ENCODE measurements at regions not wholly inside any gene's neighbourhood (a gene's known extent, or its start where the extent isn't known, plus 50 kb on each side); places are given as distances from the start of the nearest gene placed in this dataset.
"Not testable (repeated sequence)": the region's sequence is repeated elsewhere in the genome, so short reads cannot be mapped to it uniquely, and the experiment has no call there.

DNA sequence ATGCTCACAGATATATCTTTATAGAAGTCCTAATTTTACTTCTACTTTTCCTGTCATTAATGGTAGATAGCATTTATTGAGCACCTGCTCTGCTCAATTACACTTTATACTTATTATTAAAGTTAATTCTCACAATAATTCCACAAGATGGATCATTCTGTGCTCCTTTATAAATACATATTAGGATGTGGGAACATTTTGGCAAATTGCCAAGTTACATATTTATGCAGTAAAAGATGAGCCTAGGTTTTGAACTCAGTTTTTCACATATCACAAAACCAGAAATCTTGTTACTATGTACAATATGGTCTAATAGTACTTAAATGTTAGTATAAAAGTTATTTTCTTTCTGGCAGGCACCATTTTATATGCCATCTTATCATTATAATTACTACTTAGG, 895.0 kb upstream of the B3GALT2 start:
- DNase-seq (ENCODE audit: low read depth): no peak
- in situ Hi-C loops (cut with HindIII; ENCODE audit: low pct_unique_long_range_greater_than_20kb, low sequenced_read_pairs): no loop called here

DNA sequence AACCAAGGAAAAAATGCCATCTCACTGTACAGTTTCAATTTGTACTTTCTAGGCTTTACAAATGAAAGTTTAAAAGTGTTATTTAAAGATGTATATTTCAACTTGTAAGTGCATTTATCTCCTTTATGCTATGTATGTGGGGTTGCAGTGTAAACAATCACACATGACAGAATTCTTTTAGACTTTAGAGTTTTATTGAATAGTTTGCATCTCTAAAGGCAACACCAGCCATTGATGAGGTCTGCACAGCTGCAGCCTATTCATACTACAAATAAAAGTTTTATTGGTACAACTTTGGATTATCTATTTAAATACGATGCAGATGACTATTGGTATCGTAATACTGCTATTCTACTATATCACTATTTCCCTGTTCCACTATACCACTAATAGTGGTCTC, 894.4 kb upstream of the B3GALT2 start:
- in situ Hi-C loops (cut with HindIII; ENCODE audit: low pct_unique_long_range_greater_than_20kb, low sequenced_read_pairs): no loop called here
- no peak for DNase-seq (ENCODE audit: low read depth)

DNA sequence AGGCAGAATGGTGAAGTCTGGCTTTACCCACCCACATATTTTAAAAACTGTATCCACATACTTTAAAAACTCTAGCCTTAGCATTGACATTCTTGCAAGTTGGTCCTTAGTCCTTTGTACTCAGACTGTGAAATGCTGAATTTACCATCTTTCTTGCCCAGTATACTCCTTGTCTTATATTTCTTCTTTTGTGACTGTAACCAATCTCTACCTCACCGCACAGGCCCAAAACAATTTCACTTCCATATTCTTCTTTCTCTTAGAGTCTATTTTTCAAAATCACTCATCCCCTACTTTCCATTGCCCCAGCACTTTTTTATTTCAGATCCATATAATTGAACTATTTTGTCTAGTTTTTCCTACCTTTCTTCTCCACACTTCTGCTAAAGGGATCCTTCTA, 892.4 kb upstream of the B3GALT2 start:
- no peak for DNase-seq (ENCODE audit: low read depth)
- in situ Hi-C loops (cut with HindIII; ENCODE audit: low pct_unique_long_range_greater_than_20kb, low sequenced_read_pairs): no loop called here

DNA sequence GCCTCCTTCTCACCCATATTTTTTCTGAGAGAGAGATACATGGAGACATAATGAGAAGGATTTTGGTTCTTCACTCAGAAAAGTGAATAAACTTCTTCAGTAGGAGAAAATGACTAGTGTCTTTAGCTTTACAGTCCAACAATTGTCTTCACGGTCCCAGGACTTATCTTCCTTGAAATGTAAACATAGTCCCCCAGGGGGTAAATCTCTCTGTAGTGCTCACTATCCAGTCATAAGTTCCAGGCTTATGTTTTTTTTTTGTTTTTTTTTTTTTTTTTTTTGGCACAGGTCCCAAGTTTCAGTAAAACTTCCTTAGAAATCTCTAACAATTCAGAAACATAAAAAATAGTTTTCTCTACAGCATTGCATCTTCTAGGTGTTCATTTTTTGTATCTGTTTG, 890.2 kb upstream of the B3GALT2 start:
- in situ Hi-C loops (cut with HindIII; ENCODE audit: low pct_unique_long_range_greater_than_20kb, low sequenced_read_pairs): no loop called here
- no peak for DNase-seq (ENCODE audit: low read depth)

DNA sequence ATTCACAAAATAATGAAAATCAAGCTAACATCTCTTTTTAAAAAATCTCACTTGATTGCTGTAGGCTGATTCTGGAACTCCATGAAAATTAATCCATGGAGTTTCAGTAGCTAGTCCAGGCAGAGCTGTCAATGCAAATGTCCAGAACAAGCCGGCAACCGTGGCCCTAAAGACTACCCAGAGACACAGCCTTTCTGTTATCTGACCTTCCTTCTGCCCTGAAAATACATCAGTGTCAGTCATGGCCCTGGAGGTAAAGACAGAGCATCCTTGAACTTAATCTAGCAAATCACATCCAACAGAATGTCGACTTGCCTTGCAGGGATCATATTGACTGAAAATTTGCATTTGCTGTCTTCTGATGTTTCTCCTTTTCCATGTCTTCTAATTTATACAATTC, 887.4 kb upstream of the B3GALT2 start:
- no peak for DNase-seq (ENCODE audit: low read depth)
- in situ Hi-C loops (cut with HindIII; ENCODE audit: low pct_unique_long_range_greater_than_20kb, low sequenced_read_pairs): no loop called here

DNA sequence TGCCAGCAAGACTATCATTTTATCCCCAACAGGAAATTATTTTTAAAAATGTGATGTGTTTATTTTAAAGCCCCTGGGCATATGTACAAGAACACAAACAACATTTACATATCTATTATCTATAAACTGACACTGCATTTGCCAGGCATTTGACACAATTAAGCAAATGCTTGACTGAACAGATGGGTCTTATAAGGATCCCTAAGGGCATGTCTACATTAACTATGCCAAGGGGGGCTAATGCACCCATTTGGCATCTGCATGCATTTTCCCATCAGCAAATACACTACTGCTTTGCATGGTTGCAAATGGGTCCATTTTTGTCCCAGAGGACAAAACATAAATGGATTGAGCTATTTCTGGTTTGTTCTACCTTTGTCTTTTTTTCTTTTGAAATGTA, 884.8 kb upstream of the B3GALT2 start:
- in situ Hi-C loops (cut with HindIII; ENCODE audit: low pct_unique_long_range_greater_than_20kb, low sequenced_read_pairs): no loop called here
- no peak for DNase-seq (ENCODE audit: low read depth)

DNA sequence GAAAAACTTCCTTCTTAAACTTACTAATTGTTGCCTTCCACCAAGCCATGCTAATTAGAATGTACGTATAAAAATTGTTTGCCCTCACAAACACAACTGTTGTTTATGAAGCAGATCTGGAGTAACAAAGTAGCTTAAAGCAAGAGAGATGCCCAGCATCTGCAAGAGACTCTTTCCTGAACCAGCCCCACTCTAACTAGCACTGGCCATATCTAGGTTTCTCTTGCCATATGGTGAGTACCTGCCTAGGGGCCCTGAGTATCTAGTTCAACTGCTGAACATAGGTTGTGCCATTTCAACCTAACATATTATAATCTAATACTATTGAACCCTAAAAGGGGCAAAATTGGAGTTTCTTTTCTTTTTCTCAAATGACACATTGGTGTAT, 883.4 kb upstream of the B3GALT2 start:
- DNase-seq (ENCODE audit: low read depth): no peak
- in situ Hi-C loops (cut with HindIII; ENCODE audit: low pct_unique_long_range_greater_than_20kb, low sequenced_read_pairs): no loop called here

DNA sequence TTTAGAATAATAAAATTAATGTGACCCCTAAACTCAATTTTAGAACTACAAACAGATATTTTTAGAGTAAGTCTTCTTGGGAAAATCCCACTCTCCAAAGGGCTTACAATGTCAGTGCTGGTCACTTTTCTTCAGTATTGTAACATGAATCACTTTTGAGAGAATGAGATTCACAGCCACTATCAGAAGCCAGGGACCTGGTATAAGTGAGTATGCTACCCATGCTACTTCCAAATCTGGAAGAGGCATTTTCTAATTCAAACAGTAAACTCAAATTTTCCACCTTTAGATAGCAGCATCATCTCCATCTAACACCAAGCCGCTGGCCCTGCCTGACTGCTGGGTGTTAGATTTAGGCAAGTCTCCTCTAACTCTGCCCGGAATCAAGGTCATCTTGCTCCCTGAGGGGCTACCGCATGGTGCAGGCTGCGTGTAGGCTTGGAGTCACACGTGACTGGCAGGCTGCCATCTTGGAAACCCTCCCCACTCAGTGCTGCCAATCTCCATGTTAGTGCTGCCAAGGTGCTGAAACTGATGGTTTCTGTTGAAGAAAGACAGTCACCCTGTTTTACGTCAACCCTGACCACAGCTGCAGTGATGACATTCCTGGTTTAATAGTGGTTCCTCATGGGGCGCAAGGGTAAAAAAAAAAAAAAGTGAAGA, 882.9 kb upstream of the B3GALT2 start:
- no peak for DNase-seq (ENCODE audit: low read depth)

DNA sequence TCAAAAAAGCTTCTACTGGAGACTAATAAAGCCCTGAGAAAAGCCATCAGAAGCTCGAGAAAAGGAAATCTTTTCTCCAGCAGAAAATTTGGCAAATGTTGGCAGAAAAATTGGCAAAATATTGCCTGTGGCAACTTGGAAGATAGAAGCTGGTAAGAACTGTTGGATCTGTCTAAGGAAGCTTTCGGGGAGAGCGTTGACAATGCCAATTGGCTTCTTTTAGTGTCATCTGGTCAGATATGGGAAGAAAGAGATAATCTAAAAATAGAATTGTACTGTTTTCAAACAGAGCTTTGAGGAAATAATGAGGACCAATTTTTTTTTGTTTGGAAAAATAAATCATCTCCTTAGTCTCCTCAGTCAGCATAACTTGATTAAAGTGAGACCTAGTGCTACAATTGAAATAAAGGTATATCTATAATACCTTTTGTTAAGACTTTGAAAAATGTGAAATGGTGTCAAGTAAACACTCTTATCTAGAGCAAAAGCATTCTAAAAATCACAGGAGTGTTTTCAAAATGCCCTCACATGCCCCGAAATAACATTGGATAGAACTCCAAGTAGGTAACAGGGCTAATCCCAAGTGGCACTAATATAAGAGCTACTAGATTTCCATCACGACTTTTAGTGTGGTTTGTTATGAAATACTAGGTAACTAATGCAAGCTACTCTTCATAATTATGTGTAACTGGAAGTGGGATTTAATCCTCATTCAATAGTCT, 882.2 kb upstream of the B3GALT2 start:
- in situ Hi-C loops (cut with HindIII; ENCODE audit: low pct_unique_long_range_greater_than_20kb, low sequenced_read_pairs): no loop called here
- no peak for DNase-seq (ENCODE audit: low read depth)

More for the DNA sequence above, 882.9 kb upstream of the B3GALT2 start:
- in situ Hi-C loops (cut with HindIII; ENCODE audit: low pct_unique_long_range_greater_than_20kb, low sequenced_read_pairs): no loop called here

DNA sequence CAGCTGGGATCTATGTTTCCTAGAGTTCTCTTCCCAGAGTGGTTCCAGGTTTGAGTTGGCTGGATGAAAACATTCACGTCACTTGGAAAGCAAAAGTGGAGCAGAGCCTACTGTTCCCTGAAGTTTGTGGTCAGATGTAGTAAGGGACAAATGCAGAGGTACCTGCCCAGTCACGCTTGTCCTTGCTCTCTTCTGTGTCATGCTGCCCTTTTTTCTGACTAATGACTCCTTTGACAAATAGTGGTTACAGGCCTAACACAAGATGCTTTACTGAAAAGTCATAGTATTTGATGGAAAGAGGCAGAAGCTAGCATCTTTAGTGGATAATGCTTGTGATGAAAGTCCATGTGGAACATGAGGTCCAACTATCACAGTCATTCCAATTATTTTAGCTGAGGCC, 881.4 kb upstream of the B3GALT2 start:
- in situ Hi-C loops (cut with HindIII; ENCODE audit: low pct_unique_long_range_greater_than_20kb, low sequenced_read_pairs): no loop called here
- DNase-seq (ENCODE audit: low read depth): no peak

DNA sequence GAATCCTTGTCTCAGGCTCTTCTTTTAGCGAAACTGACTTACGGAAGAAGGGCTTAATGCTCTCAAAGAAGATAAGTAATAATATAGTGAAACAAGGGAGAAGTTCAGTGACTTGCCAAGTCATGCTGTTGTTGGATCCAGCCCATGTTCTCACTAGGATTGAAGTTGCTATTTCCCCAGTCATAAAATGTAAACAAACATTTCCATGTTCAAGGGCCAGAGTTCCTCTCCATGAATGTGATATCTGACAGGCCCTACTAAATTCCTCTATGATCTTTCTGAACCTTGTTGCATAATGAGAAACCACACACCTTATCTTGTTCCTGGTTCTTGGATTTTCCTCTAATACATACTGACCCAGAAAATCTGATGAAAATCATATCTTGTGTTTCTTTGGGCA, 876.5 kb upstream of the B3GALT2 start:
- no peak for DNase-seq (ENCODE audit: low read depth)
- in situ Hi-C loops (cut with HindIII; ENCODE audit: low pct_unique_long_range_greater_than_20kb, low sequenced_read_pairs): no loop called here

DNA sequence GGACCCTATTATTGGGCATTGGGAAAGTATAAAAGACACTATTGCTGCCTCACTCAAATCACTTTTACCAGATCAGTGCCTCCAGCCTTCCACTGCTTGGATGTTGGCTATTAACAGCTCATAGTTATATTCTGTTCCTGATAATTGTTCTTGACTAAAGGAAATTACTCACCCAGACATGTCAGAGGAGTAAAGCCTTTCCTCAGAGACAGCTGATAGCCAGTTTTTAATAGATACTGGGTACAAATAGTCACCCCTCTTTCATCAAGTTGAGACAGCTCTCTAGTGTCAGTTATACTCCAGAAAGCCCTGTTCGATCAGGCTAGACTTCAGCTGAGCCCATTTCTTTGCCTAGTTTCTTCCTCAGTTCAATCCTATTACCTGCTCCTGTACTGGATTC, 876.1 kb upstream of the B3GALT2 start:
- DNase-seq (ENCODE audit: low read depth): no peak

DNA sequence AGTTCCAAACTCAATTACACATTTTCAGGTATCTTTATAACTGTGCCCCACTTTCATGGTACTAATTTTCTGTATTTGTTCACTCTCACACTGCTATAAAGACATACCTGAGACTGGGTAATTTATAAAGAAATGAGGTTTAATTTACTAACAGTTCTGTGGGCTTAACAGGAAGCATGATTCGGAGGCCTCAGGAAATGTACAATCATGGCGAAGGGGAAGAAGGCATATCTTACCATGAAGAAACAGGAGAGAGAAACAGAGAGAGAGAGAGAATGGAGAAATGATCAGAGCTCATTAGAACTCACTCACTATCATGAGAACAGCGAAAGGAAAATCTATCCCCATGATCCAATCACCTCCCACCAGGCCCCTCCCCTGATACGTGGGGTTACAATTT, 874.1 kb upstream of the B3GALT2 start:
- no peak for DNase-seq (ENCODE audit: low read depth)
- in situ Hi-C loops (cut with HindIII; ENCODE audit: low pct_unique_long_range_greater_than_20kb, low sequenced_read_pairs): no loop called here

More for the DNA sequence above, 876.1 kb upstream of the B3GALT2 start:
- in situ Hi-C loops (cut with HindIII; ENCODE audit: low pct_unique_long_range_greater_than_20kb, low sequenced_read_pairs): no loop called here

DNA sequence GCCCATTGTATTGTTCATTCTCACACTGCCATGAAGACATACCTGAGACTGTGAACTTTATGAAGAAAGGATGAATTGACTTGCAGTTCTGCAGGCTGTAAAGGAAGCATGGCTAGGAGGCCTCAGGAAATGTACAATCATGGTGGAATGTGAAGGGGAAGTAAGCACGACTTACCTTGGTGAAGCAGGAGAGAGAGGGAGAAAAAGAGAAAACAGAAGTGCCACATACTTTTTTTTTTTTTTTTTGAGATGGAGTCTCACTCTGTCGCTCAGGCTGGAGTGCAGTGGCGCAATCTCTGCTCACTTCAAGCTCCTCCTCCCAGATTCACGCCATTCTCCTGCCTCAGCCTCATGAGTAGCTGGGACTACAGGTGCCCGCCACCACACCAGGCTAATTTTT, 871.9 kb upstream of the B3GALT2 start:
- in situ Hi-C loops (cut with HindIII; ENCODE audit: low pct_unique_long_range_greater_than_20kb, low sequenced_read_pairs); DNase-seq (ENCODE audit: low read depth): not testable (repeated sequence)

DNA sequence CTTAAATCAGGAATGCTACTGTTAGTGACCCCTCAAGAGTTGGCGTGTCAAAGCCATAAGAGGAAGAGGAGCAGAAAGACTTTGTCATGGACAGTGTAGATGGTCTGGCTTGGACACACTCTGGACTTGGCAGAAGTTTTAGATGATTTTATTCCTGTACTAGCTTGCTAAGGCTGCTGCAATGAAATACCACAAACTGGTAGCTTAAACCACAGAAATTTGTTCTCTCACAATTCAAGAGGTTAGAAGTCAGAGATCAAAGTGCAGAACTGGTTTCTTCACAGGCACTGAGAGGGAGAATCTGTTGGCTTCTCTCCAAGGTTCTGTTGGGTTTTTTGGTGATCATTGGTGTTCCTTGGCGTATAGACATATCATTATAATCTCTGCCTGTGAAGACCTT, 869.8 kb upstream of the B3GALT2 start:
- in situ Hi-C loops (cut with HindIII; ENCODE audit: low pct_unique_long_range_greater_than_20kb, low sequenced_read_pairs): no loop called here
- DNase-seq (ENCODE audit: low read depth): no peak

DNA sequence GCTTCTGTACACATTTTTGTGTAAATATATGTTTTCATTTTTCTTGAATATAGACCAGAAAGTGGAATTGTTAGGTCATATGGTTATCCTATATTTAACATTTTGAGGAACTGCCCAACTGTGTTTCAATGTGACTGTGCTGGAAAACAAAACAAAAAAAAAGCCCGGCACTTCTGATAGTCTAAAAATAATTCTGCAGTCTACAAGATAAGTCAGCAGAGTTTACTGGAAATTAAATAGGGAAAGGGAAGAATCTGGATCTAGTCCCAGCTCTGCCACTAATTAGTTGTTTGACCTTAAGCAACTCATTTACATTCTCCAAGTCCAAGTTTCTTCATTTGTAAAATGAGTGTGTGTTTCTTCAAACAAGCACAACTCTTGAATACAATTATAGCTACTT, 869.1 kb upstream of the B3GALT2 start:
- in situ Hi-C loops (cut with HindIII; ENCODE audit: low pct_unique_long_range_greater_than_20kb, low sequenced_read_pairs): no loop called here
- DNase-seq (ENCODE audit: low read depth): no peak

DNA sequence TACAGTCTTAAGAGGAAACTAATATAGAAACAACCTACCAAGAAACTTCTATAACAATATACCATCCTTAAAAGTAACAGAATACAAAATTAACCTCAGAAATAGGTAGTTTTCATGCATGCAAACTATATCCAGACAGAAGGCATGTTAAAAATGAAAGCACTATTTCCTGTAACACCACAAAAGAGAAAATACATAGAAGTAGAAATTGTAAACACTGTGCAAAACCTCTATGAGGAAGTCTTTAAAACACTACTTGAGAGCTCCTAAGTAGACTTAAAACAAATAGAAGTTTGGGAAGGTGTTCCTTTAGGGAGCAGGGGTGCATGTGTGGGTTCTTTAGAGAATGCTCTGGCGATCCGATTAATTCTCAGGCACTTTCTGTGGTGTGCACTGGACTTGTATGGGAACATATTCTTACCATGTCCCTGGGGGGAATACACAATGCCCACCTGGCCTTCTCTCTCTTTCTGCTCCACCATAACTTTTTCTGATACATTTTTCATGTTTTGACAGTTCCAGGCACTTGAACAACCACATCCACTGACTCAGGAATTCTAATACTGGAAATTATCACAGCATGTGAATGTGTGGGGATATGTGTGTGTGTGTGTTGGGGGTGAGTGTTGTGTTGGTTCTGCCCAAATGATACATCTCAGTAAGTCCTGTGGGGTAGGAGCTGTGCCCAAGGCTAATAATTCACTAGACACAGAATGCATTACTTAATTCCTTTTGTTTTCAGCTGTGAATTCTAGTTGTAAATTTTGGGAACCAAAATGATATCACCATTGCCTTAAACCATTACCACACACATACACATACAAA, 866.3 kb upstream of the B3GALT2 start:
- in situ Hi-C loops (cut with HindIII; ENCODE audit: low pct_unique_long_range_greater_than_20kb, low sequenced_read_pairs): no loop called here
- DNase-seq (ENCODE audit: low read depth): no peak

DNA sequence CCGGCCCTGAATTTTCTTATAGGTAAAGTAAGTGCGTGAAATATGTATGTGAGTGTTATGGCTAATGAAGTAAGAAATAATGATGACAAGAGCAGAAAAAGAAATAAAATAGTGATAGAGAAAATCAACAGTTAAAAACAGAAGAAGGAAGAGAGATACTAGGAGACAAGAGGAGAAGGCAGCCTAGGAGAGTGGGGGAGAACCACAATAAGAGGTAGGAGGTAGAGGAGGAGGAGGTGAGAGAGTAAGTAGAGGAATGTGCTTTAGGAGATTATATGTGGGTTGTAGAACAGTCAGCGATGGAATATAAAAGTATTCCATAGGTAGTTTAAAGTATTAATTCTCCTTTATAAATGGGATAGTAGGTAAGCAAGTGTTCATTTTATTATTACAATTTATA, 861.5 kb upstream of the B3GALT2 start:
- in situ Hi-C loops (cut with HindIII; ENCODE audit: low pct_unique_long_range_greater_than_20kb, low sequenced_read_pairs): no loop called here
- DNase-seq (ENCODE audit: low read depth): no peak

DNA sequence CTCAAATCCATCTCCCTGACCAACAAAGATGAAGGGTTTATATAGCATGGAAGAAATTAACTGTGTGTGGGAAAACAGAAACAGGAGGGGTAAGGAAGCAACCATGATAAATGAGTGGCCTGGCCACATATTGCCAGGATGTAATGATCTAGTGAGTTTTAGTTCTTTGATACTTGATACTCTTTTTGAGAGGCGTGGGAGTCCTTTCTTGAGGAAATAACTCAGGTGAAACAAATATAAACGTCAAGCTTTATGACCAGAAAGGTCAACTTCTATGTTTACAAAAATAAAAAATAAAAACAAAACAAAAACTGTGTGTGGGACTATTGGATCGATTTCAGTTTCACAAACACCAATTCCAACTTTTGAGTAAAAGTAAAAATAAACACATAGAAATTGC, 860.8 kb upstream of the B3GALT2 start:
- peak; percentile 8 for DNase-seq (ENCODE audit: low read depth)
- in situ Hi-C loops (cut with HindIII; ENCODE audit: low pct_unique_long_range_greater_than_20kb, low sequenced_read_pairs): no loop called here

Measured in Caki2 (cell line).